Endodermal cell (in vitro differentiated cells): ENCODE measurements at regions not wholly inside any gene's neighbourhood (a gene's known extent, or its start where the extent isn't known, plus 50 kb on each side); places are given as distances from the start of the nearest gene placed in this dataset.

Experiments
- DNase-seq: peaks from one replicate; pipeline ENCODE4 v3.0.0-alpha.2; 2017
- H3K27ac ChIP-seq: 2 replicates; pipeline ENCODE4 v1.5.1; 2013; ENCODE audit warnings: mild to moderate bottlenecking, low read depth, low read length, moderate library complexity
- H3K27me3 ChIP-seq: 2 replicates; pipeline ENCODE4 v1.6.1; 2013; ENCODE audit warnings: mild to moderate bottlenecking, low read length, moderate library complexity; ENCODE audit not compliant: insufficient read depth, control insufficient read depth, poor library complexity, severe bottlenecking
- H3K36me3 ChIP-seq: 2 replicates; pipeline ENCODE4 v1.7.0; 2013; ENCODE audit warnings: mild to moderate bottlenecking, low read length, moderate library complexity; ENCODE audit not compliant: control insufficient read depth, insufficient read depth
- H3K4me1 ChIP-seq: one replicate; pipeline ENCODE4 v1.7.0; 2013; ENCODE audit warnings: low read length; ENCODE audit not compliant: control insufficient read depth, insufficient read depth
- H3K4me3 ChIP-seq: 2 replicates; pipeline ENCODE4 v1.5.1; 2013; ENCODE audit warnings: mild to moderate bottlenecking, low read length, moderate library complexity
- H3K9ac ChIP-seq: 2 replicates; pipeline ENCODE4 v1.6.1; 2013; ENCODE audit warnings: mild to moderate bottlenecking, low read length, moderate library complexity; ENCODE audit not compliant: poor library complexity, severe bottlenecking; ENCODE audit errors: extremely low read depth
- H3K9me3 ChIP-seq: 2 replicates; pipeline ENCODE4 v1.6.1; 2013; ENCODE audit warnings: mild to moderate bottlenecking, low read length, moderate library complexity; ENCODE audit not compliant: control insufficient read depth
- H3K27ac Mint-ChIP-seq: 2 replicates; pipeline ENCODE4 v1.8.0; 2020; ENCODE audit warnings: mixed read lengths
- H3K27me3 Mint-ChIP-seq: 2 replicates; pipeline ENCODE4 v1.8.0; 2021; ENCODE audit warnings: mild to moderate bottlenecking, mixed read lengths; ENCODE audit not compliant: insufficient read depth
- H3K36me3 Mint-ChIP-seq: 2 replicates; pipeline ENCODE4 v1.8.0; 2020; ENCODE audit warnings: low read depth, mixed read lengths
- H3K4me1 Mint-ChIP-seq: 2 replicates; pipeline ENCODE4 v1.8.0; 2020; ENCODE audit warnings: mixed read lengths
- H3K4me3 Mint-ChIP-seq: 2 replicates; pipeline ENCODE4 v1.8.0; 2020; ENCODE audit warnings: mild to moderate bottlenecking, moderate library complexity, mixed read lengths
- H3K9me3 Mint-ChIP-seq: 2 replicates; pipeline ENCODE4 v1.8.0; 2020; ENCODE audit warnings: mild to moderate bottlenecking, mixed read lengths
- TF ChIP-seq, protein P1 (sequence below): fragments of 200-600 bp; sonication (generic); conservative IDR thresholded peaks from 2 replicates; pipeline ENCODE4 v1.5.0; 2021; ENCODE audit warnings: antibody characterized with exemption, mild to moderate bottlenecking

GRCh38 chr13:84470528-84470927 is 588.3 kb upstream of the SLITRK1 start:
- Histone ChIP-seq H3K36me3 (no peaks in the 10 kb centered on the region), H3K9ac (no peak overlapping the region), H3K27me3 (no peaks in the 10 kb centered on the region), H3K9me3 (no peaks in the 10 kb centered on the region), H3K27ac (no peak overlapping the region), H3K4me3 (no peak overlapping the region), H3K4me1 (no peaks in the 10 kb centered on the region)
- no peak overlapping the region for H3K27ac Mint-ChIP-seq
- no peaks in the 10 kb centered on the region for H3K27me3 Mint-ChIP-seq
- no peak for DNase-seq
- H3K4me3 Mint-ChIP-seq = no peak overlapping the region
- no peaks in the 10 kb centered on the region for H3K4me1 Mint-ChIP-seq
- TF ChIP-seq, protein P1, sequence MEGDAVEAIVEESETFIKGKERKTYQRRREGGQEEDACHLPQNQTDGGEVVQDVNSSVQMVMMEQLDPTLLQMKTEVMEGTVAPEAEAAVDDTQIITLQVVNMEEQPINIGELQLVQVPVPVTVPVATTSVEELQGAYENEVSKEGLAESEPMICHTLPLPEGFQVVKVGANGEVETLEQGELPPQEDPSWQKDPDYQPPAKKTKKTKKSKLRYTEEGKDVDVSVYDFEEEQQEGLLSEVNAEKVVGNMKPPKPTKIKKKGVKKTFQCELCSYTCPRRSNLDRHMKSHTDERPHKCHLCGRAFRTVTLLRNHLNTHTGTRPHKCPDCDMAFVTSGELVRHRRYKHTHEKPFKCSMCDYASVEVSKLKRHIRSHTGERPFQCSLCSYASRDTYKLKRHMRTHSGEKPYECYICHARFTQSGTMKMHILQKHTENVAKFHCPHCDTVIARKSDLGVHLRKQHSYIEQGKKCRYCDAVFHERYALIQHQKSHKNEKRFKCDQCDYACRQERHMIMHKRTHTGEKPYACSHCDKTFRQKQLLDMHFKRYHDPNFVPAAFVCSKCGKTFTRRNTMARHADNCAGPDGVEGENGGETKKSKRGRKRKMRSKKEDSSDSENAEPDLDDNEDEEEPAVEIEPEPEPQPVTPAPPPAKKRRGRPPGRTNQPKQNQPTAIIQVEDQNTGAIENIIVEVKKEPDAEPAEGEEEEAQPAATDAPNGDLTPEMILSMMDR = no peak
- peaks cover 8% of the 10 kb centered on the region for H3K9me3 Mint-ChIP-seq
- H3K36me3 Mint-ChIP-seq = no peaks in the 10 kb centered on the region

DNA sequence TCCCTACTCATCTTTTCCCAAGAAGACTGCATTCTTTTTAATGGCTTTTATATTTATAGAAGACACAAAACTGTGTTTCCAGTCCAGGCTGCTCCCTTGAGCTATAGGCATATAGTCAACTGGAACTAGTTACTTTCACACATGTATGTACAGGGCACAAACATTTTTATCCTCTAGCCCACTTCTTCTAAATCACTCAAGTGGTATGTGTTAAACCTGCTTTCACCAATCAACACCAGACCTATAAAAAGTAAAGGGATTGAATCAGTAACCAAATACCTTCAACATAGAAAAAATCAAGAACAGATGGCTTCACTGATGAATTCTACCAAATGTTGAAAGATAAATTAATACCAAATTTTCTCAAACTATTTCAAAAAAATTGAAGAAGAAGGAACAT is 584.2 kb upstream of the SLITRK1 start:
- Mint-ChIP-seq H3K9me3 (no peaks in the 10 kb centered on the region), H3K27ac (no peak overlapping the region), H3K27me3 (no peaks in the 10 kb centered on the region), H3K4me3 (no peak overlapping the region), H3K4me1 (no peaks in the 10 kb centered on the region), H3K36me3 (no peaks in the 10 kb centered on the region)
- no peak for DNase-seq
- TF ChIP-seq, protein P1 = no peak
- H3K27ac ChIP-seq = no peak overlapping the region
- no peaks in the 10 kb centered on the region for H3K4me1 ChIP-seq
- H3K9ac ChIP-seq = no peak overlapping the region
- H3K4me3 ChIP-seq = no peak overlapping the region
- no peaks in the 10 kb centered on the region for H3K36me3 ChIP-seq
- H3K27me3 ChIP-seq = no peaks in the 10 kb centered on the region
- no peaks in the 10 kb centered on the region for H3K9me3 ChIP-seq

- H3K27me3 ChIP-seq = no peaks in the 10 kb centered on the region
- no peak overlapping the region for H3K27ac ChIP-seq
- no peaks in the 10 kb centered on the region for H3K36me3 ChIP-seq
- DNase-seq = no peak
- no peak overlapping the region for H3K27ac Mint-ChIP-seq
- peaks cover 13% of the 10 kb centered on the region for H3K4me1 ChIP-seq
- H3K9ac ChIP-seq = no peak overlapping the region
- H3K9me3 ChIP-seq = no peaks in the 10 kb centered on the region
- no peak overlapping the region for H3K4me3 Mint-ChIP-seq
- H3K4me3 ChIP-seq = no peak overlapping the region
- H3K36me3 Mint-ChIP-seq = no peaks in the 10 kb centered on the region
- peaks cover 10% of the 10 kb centered on the region for H3K4me1 Mint-ChIP-seq
- H3K27me3 Mint-ChIP-seq = no peaks in the 10 kb centered on the region
- no peaks in the 10 kb centered on the region for H3K9me3 Mint-ChIP-seq
- TF ChIP-seq, protein P1 = no peak
Observed at GRCh38 chr13:84460989-84461388, 578.7 kb upstream of the SLITRK1 start.
